Mesenchymal stem cell (in vitro differentiated cells and primary cell): ENCODE measurements at regions not wholly inside any gene's neighbourhood (a gene's known extent, or its start where the extent isn't known, plus 50 kb on each side); places are given as distances from the start of the nearest gene placed in this dataset.
A peak's percentile ranks its signal among the peaks of the same experiment; 100 is the strongest.

Source experiments
- DNase-seq: peaks from one replicate; pipeline ENCODE4 v3.0.0-alpha.2; 2013
- H2AFZ ChIP-seq: one replicate; pipeline ENCODE4 v1.6.1; 2013; ENCODE audit warnings: low read depth, mild to moderate bottlenecking, control low read depth, inconsistent platforms, low read length, moderate library complexity
- H2AK5ac ChIP-seq: 2 replicates; pipeline ENCODE4 v1.6.1; 2013; ENCODE audit warnings: low read length, moderate library complexity, mild to moderate bottlenecking, inconsistent platforms; ENCODE audit not compliant: severe bottlenecking
- H2BK120ac ChIP-seq: one replicate; pipeline ENCODE4 v1.6.1; 2013; ENCODE audit warnings: low read depth, mild to moderate bottlenecking, inconsistent platforms, low read length, moderate library complexity
- H2BK12ac ChIP-seq, 2 experiments: one replicate each; pipeline ENCODE4 v1.6.1; 2013; ENCODE audit warnings: inconsistent platforms in 2 of 2, low read length in 2 of 2, mild to moderate bottlenecking in 2 of 2, moderate library complexity in 2 of 2, control low read depth in 1 of 2
- H2BK15ac ChIP-seq: one replicate; pipeline ENCODE4 v1.6.1; 2013; ENCODE audit warnings: mild to moderate bottlenecking, low read depth, inconsistent platforms; ENCODE audit not compliant: poor library complexity, severe bottlenecking
- H2BK5ac ChIP-seq: 2 replicates; pipeline ENCODE4 v1.6.1; 2013; ENCODE audit warnings: low read depth, mild to moderate bottlenecking, low read length, control low read depth, inconsistent platforms; ENCODE audit not compliant: poor library complexity, severe bottlenecking
- H3K14ac ChIP-seq, 2 experiments: one replicate each; pipeline ENCODE4 v1.6.1; 2013; ENCODE audit warnings: inconsistent platforms in 2 of 2, low read length in 2 of 2, control low read depth in 1 of 2, mild to moderate bottlenecking in 1 of 2, moderate library complexity in 1 of 2
- H3K18ac ChIP-seq, 2 experiments: one replicate each; pipeline ENCODE4 v1.6.1; 2013; ENCODE audit warnings: inconsistent platforms in 2 of 2, low read length in 2 of 2, control low read depth in 1 of 2, low read depth in 1 of 2, mild to moderate bottlenecking in 1 of 2
- H3K23ac ChIP-seq, 2 experiments: one replicate each; pipeline ENCODE4 v1.6.1; 2013; ENCODE audit warnings: inconsistent platforms in 2 of 2, low read length in 2 of 2, mild to moderate bottlenecking in 2 of 2, moderate library complexity in 2 of 2, control low read depth in 1 of 2
- H3K27ac ChIP-seq: 2 replicates; pipeline ENCODE4 v1.5.1; 2013; ENCODE audit warnings: mild to moderate bottlenecking, moderate library complexity, low read length, control low read depth, inconsistent platforms; ENCODE audit not compliant: poor library complexity, severe bottlenecking
- H3K27me3 ChIP-seq, 2 experiments: 2 replicates each; pipeline versions ENCODE4 v1.6.1 to v1.7.0; 2013; ENCODE audit warnings: low read length in 2 of 2, mild to moderate bottlenecking in 2 of 2, moderate library complexity in 2 of 2, control low read depth in 1 of 2, inconsistent platforms in 1 of 2; ENCODE audit not compliant: control insufficient read depth in 1 of 2, insufficient read depth in 1 of 2
- H3K36me3 ChIP-seq, 2 experiments: 2 replicates each; pipeline versions ENCODE4 v1.6.1 to v1.7.0; 2013; ENCODE audit warnings: low read length in 2 of 2, control low read depth in 1 of 2, inconsistent platforms in 1 of 2, low read depth in 1 of 2, mild to moderate bottlenecking in 1 of 2; ENCODE audit not compliant: insufficient read depth in 2 of 2, control insufficient read depth in 1 of 2
- H3K4ac ChIP-seq, 2 experiments: one replicate each; pipeline ENCODE4 v1.6.1; 2013; ENCODE audit warnings: inconsistent platforms in 2 of 2, low read length in 2 of 2, mild to moderate bottlenecking in 2 of 2, moderate library complexity in 2 of 2, control low read depth in 1 of 2, low read depth in 1 of 2
- H3K4me1 ChIP-seq: 2 replicates; pipeline ENCODE4 v1.6.1; 2013; ENCODE audit warnings: low read depth, low read length, control low read depth; ENCODE audit not compliant: control insufficient read depth, insufficient read depth
- H3K4me2 ChIP-seq: 2 replicates; pipeline ENCODE4 v1.6.1; 2013; ENCODE audit warnings: low read length, mild to moderate bottlenecking, inconsistent platforms; ENCODE audit not compliant: poor library complexity, severe bottlenecking
- H3K4me3 ChIP-seq, 2 experiments: 2 replicates each; pipeline versions ENCODE4 v1.5.1 to v1.7.0; 2013; ENCODE audit warnings: low read length in 2 of 2, mild to moderate bottlenecking in 2 of 2, control low read depth in 1 of 2, low read depth in 1 of 2; ENCODE audit not compliant: insufficient read depth in 1 of 2
- H3K79me1 ChIP-seq: replicated peaks from 2 replicates; pipeline ENCODE4 v1.6.1; 2013; ENCODE audit warnings: mild to moderate bottlenecking, control low read depth, low read length, inconsistent platforms; ENCODE audit not compliant: poor library complexity, severe bottlenecking
- H3K9ac ChIP-seq: 2 replicates; pipeline ENCODE4 v1.7.0; 2013; ENCODE audit warnings: mild to moderate bottlenecking, low read length, moderate library complexity
- H3K9me3 ChIP-seq: 2 replicates; pipeline ENCODE4 v1.7.0; 2013; ENCODE audit warnings: mild to moderate bottlenecking, low read length; ENCODE audit not compliant: control insufficient read depth
- H4K8ac ChIP-seq: one replicate; pipeline ENCODE4 v1.6.1; 2013; ENCODE audit warnings: inconsistent platforms, mild to moderate bottlenecking, low read length, moderate library complexity
- H4K91ac ChIP-seq: one replicate; pipeline ENCODE4 v1.6.1; 2013; ENCODE audit warnings: mild to moderate bottlenecking, low read length, inconsistent platforms
- WGBS: methylation state at CpG from one replicate; pipeline ENCODE4 v1.1.7; 2013; ENCODE audit warnings: mixed read lengths; 5-methylcytosine and 5-hydroxymethylcytosine counted together

DNA sequence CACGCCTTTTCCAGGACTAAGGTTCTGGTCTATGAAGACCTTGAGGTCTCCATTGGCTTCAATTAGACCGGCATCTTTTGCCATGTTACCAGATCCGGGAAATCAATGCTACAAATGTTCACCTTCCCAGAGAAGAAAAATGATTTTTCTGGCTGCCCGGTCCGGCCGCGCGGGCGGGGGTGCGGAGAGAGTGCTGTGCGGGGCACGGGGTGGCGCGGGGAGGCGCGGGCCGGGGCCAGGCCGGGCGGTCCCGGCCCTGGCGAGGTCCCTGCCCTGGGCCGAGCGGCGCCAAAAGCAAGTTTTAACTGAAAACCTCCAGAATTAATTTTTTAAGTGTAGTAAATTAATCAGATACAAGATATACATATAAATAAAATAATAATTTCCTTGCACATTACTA, 128.2 kb downstream of the MINAR1 start:
- Histone ChIP-seq H3K23ac (no peak overlapping the region), H2BK120ac (no peak overlapping the region), H2AFZ (no peak overlapping the region), H3K14ac (no peak overlapping the region), H4K8ac (no peak overlapping the region), H3K36me3 (no peaks in the 10 kb centered on the region), H3K79me1 (no peaks in the 10 kb centered on the region), H2BK15ac (no peak overlapping the region), H2BK5ac (no peak overlapping the region), H2AK5ac (no peak overlapping the region), H3K4me1 (no peaks in the 10 kb centered on the region), H3K4me3 (no peak overlapping the region), H3K9me3 (no peaks in the 10 kb centered on the region), H3K9ac (no peak overlapping the region), H2BK12ac (no peak overlapping the region), H4K91ac (no peak overlapping the region), H3K4ac (no peak overlapping the region), H3K27ac (no peak overlapping the region), H3K18ac (no peak overlapping the region), H3K27me3 (no peaks in the 10 kb centered on the region), H3K4me2 (no peak overlapping the region)
- no peak for DNase-seq
- WGBS, result 91% methylated on average over 16 of the region's 24 CpGs

DNA sequence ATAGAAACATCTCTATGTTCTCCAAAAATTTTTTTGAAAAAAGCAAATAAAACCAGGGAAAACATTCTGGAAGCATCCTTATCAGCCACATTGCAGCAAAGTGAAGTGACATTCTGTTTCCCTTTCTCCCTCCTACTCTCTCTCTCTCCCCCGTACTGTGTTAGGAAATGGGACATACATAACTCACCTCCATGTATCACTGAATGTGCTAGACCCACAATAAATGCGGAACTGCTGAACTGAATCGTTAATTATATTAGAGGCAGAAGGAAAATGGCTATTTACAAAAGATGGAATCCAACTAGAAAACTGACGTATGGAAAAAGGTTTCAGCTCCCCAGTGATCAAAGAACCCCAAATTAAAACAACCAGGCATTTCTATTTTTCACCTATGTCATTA, 129.8 kb downstream of the MINAR1 start:
- H2AK5ac ChIP-seq, result no peak overlapping the region
- H3K27ac ChIP-seq, result no peak overlapping the region
- H2BK12ac ChIP-seq, result no peak overlapping the region
- H3K4ac ChIP-seq, result no peak overlapping the region
- no peak overlapping the region for H2BK5ac ChIP-seq
- 76% methylated on average over 3 of the region's 4 CpGs for WGBS
- H3K18ac ChIP-seq, result no peak overlapping the region
- DNase-seq, result no peak
- no peaks in the 10 kb centered on the region for H3K27me3 ChIP-seq
- H3K9me3 ChIP-seq, result no peaks in the 10 kb centered on the region
- no peak overlapping the region for H3K4me2 ChIP-seq
- H3K79me1 ChIP-seq, result no peaks in the 10 kb centered on the region
- H2AFZ ChIP-seq, result no peak overlapping the region
- H3K4me3 ChIP-seq, result peak overlapping the region in 1 of 2 experiments; percentile 32
- H3K9ac ChIP-seq, result peak overlapping the region; percentile 59
- H3K4me1 ChIP-seq, result no peaks in the 10 kb centered on the region
- no peak overlapping the region for H4K91ac ChIP-seq
- H4K8ac ChIP-seq, result no peak overlapping the region
- H3K36me3 ChIP-seq, result no peaks in the 10 kb centered on the region
- H2BK120ac ChIP-seq, result no peak overlapping the region
- no peak overlapping the region for H2BK15ac ChIP-seq
- no peak overlapping the region for H3K14ac ChIP-seq
- no peak overlapping the region for H3K23ac ChIP-seq

DNA sequence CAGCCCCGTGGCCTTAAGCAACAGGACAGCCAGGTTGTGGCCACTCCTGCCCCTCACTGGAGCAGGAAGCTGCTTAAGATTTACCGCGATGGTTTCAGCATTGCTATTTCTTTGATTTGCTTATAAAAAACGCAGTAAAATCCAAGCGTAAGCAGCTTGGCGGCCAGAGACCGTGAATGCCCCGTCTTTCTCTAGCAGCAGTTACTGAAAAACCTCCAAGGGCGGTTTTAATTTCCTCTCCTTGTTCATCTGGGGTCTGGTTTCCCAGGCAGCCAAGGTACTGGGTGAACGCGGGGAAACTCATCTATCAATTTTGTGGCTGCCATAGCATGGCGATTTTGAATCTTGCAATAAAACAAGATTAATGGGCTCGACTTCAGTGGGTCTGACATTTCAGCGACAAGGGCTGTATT, 130.3 kb downstream of the MINAR1 start:
- WGBS, result 83% methylated on average over 14 of the region's 14 CpGs

DNA sequence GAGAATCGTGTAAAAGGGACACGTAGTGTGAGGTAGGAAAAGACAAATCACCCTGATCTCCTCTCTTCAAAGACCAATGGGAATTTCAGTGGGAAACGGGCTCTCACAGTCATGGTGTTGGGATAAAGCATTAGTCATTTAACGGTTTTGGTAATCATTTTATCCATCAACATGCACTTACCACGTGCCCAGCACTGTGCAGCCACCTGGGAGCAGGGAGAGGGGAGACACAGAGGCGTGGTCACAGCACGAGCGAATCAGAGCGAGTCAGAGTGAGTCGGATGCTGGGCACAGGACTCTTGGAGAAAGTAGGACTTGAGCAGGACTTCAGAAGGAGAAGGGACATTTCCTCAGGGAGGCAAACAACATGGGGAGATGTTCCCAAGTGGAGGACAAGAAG, 130.8 kb downstream of the MINAR1 start:
- DNase-seq, result no peak
- no peak overlapping the region for H2BK12ac ChIP-seq
- no peak overlapping the region for H4K91ac ChIP-seq
- H4K8ac ChIP-seq, result no peak overlapping the region
- H3K4me1 ChIP-seq, result no peaks in the 10 kb centered on the region
- no peak overlapping the region for H3K23ac ChIP-seq
- no peak overlapping the region for H3K4ac ChIP-seq
- no peak overlapping the region for H2AFZ ChIP-seq
- H3K9me3 ChIP-seq, result peaks cover 7% of the 10 kb centered on the region
- no peak overlapping the region for H3K18ac ChIP-seq
- H2BK5ac ChIP-seq, result no peak overlapping the region
- H2BK120ac ChIP-seq, result no peak overlapping the region
- H3K14ac ChIP-seq, result no peak overlapping the region
- peak overlapping the region in 1 of 2 experiments; percentile 32 for H3K4me3 ChIP-seq
- H3K79me1 ChIP-seq, result no peaks in the 10 kb centered on the region
- WGBS, result 86% methylated on average over 6 of the region's 10 CpGs
- H3K4me2 ChIP-seq, result no peak overlapping the region
- no peaks in the 10 kb centered on the region for H3K27me3 ChIP-seq
- no peak overlapping the region for H2BK15ac ChIP-seq
- H3K36me3 ChIP-seq, result no peaks in the 10 kb centered on the region
- H3K27ac ChIP-seq, result no peak overlapping the region
- H2AK5ac ChIP-seq, result no peak overlapping the region
- H3K9ac ChIP-seq, result no peak overlapping the region

More for the DNA sequence above, 130.3 kb downstream of the MINAR1 start:
- Histone ChIP-seq H3K14ac (no peak overlapping the region), H3K27ac (no peak overlapping the region), H2BK15ac (no peak overlapping the region), H3K4ac (no peak overlapping the region), H2BK5ac (no peak overlapping the region), H3K4me1 (no peaks in the 10 kb centered on the region), H2AFZ (no peak overlapping the region), H3K9me3 (peaks cover 2% of the 10 kb centered on the region), H2BK12ac (no peak overlapping the region), H3K23ac (no peak overlapping the region), H2BK120ac (no peak overlapping the region), H4K8ac (no peak overlapping the region), H3K4me3 (peak overlapping the region in 1 of 2 experiments; percentile 32), H4K91ac (no peak overlapping the region), H3K79me1 (no peaks in the 10 kb centered on the region), H3K18ac (no peak overlapping the region), H3K4me2 (no peak overlapping the region), H3K9ac (peak overlapping the region; percentile 59), H3K27me3 (no peaks in the 10 kb centered on the region), H2AK5ac (no peak overlapping the region), H3K36me3 (no peaks in the 10 kb centered on the region)
- no peak for DNase-seq
